HEK293 (cell line): ENCODE measurements at regions not wholly inside any gene's neighbourhood (a gene's known extent, or its start where the extent isn't known, plus 50 kb on each side); places are given as distances from the start of the nearest gene placed in this dataset.

Experiments
- CTCF ChIP-seq: fragments of 450-650 bp; formaldehyde crosslinking; IDR thresholded peaks from 2 replicates; pipeline ENCODE4 v1.5.1; 2016; ENCODE audit warnings: missing biosample characterization, missing genetic modification characterization
- KLF1 ChIP-seq: fragments of 450-650 bp; formaldehyde crosslinking; IDR thresholded peaks from 2 replicates; pipeline ENCODE4 v1.5.1; 2016; ENCODE audit warnings: missing biosample characterization, missing genetic modification characterization
- KLF10 ChIP-seq: fragments of 450-650 bp; IDR thresholded peaks from 2 replicates; pipeline ENCODE4 v1.5.1; 2018; ENCODE audit warnings: missing biosample characterization, mild to moderate bottlenecking, missing genetic modification characterization
- OSR2 ChIP-seq: fragments of 450-650 bp; formaldehyde crosslinking; IDR thresholded peaks from 2 replicates; pipeline ENCODE4 v1.5.1; 2016; ENCODE audit warnings: missing biosample characterization, missing genetic modification characterization
- REST ChIP-seq: fragments of 450-650 bp; formaldehyde crosslinking; IDR thresholded peaks from 2 replicates; pipeline ENCODE4 v1.5.1; 2016; ENCODE audit warnings: missing biosample characterization, missing genetic modification characterization
- SCRT2 ChIP-seq: fragments of 450-650 bp; formaldehyde crosslinking; IDR thresholded peaks from 2 replicates; pipeline ENCODE4 v1.5.1; 2016; ENCODE audit warnings: missing biosample characterization, missing genetic modification characterization
- SP2 ChIP-seq: fragments of 450-650 bp; formaldehyde crosslinking; IDR thresholded peaks from 2 replicates; pipeline ENCODE4 v1.5.1; 2016; ENCODE audit warnings: missing biosample characterization, missing genetic modification characterization
- ZBTB26 ChIP-seq: fragments of 450-650 bp; formaldehyde crosslinking; optimal IDR thresholded peaks from 2 replicates; pipeline ENCODE3; 2016; ENCODE audit warnings: missing biosample characterization, mild to moderate bottlenecking, missing genetic modification characterization
- ZNF121 ChIP-seq: fragments of 450-650 bp; formaldehyde crosslinking; IDR thresholded peaks from 2 replicates; pipeline ENCODE4 v1.5.1; 2016; ENCODE audit warnings: missing biosample characterization, missing genetic modification characterization
- ZNF146 ChIP-seq: fragments of 450-650 bp; formaldehyde crosslinking; IDR thresholded peaks from 2 replicates; pipeline ENCODE4 v1.5.1; 2016; ENCODE audit warnings: missing biosample characterization, missing genetic modification characterization
- ZNF18 ChIP-seq: fragments of 450-650 bp; formaldehyde crosslinking; IDR thresholded peaks from 2 replicates; pipeline ENCODE4 v1.5.1; 2016; ENCODE audit warnings: missing biosample characterization, missing genetic modification characterization
- ZNF707 ChIP-seq: fragments of 450-650 bp; formaldehyde crosslinking; IDR thresholded peaks from 2 replicates; pipeline ENCODE4 v1.5.1; 2016; ENCODE audit warnings: missing biosample characterization, missing genetic modification characterization

GRCh38 chr6:144954241-144954556, 669.1 kb downstream of the UTRN start:
- no peak for TF ChIP-seq ZBTB26 (tag by site-specific recombination)
- TF ChIP-seq SP2, result no peak
- TF ChIP-seq OSR2, result no peak
- no peak for TF ChIP-seq ZNF146 (tag by site-specific recombination)
- no peak for TF ChIP-seq ZNF18 (tag by site-specific recombination)
- TF ChIP-seq SCRT2 (tag by site-specific recombination), result no peak
- TF ChIP-seq CTCF (tag by site-specific recombination), result no peak
- no peak for TF ChIP-seq ZNF121
- no peak for TF ChIP-seq KLF1 (tag by site-specific recombination)
- TF ChIP-seq KLF10 (tag by site-specific recombination), result no peak
- TF ChIP-seq ZNF707 (tag by site-specific recombination), result no peak
- TF ChIP-seq REST (tag by site-specific recombination), result no peak
